H1 (cell line): ENCODE measurements at regions not wholly inside any gene's neighbourhood (a gene's known extent, or its start where the extent isn't known, plus 50 kb on each side); places are given as distances from the start of the nearest gene placed in this dataset.

Experiments
- CTCF ChIA-PET: fragments of 300-600 bp; sonication (Branson Sonifier 250); formaldehyde crosslinking; loops from one replicate; lab custom pipeline; 2021; ENCODE audit not compliant: partially characterized antibody; lab: Charles Lee
- POLR2A ChIA-PET: fragments of 300-600 bp; sonication (Branson Sonifier 250); formaldehyde crosslinking; loops from one replicate; lab custom pipeline; 2021; ENCODE audit warnings: inconsistent platforms; ENCODE audit not compliant: partially characterized antibody; lab: Charles Lee
- DNase-seq, 2 experiments: peaks; one replicate each; pipeline versions ENCODE4 v3.0.0 to v3.0.0-alpha.2; 2010 to 2022; ENCODE audit warnings: low spot score in 2 of 2, low read depth in 1 of 2, mixed read lengths in 1 of 2
- FAIRE-seq: peaks from 2 replicates; lab custom pipeline; 2011; peaks lifted over from hg19 to GRCh38; lab: Jason Lieb, UNC
- H2AFZ ChIP-seq: 2 replicates; pipeline ENCODE4 v1.8.1; 2012; ENCODE audit warnings: low read length, inconsistent platforms
- H2AK5ac ChIP-seq: 2 replicates; pipeline ENCODE4 v1.6.1; 2013; ENCODE audit warnings: low read depth, low read length
- H2BK120ac ChIP-seq: replicated peaks from 2 replicates; pipeline ENCODE3; 2013; ENCODE audit warnings: low read depth, low read length, inconsistent platforms
- H2BK12ac ChIP-seq: 2 replicates; pipeline ENCODE4 v1.6.1; 2013; ENCODE audit warnings: low read depth, low read length
- H2BK15ac ChIP-seq: 2 replicates; pipeline ENCODE4 v1.6.1; 2013; ENCODE audit warnings: low read length
- H2BK20ac ChIP-seq: 2 replicates; pipeline ENCODE4 v1.6.1; 2013; ENCODE audit warnings: low read length
- H2BK5ac ChIP-seq: 2 replicates; pipeline ENCODE4 v1.6.1; 2013; ENCODE audit warnings: low read depth, low read length
- H3K14ac ChIP-seq: 2 replicates; pipeline ENCODE4 v1.6.1; 2013; ENCODE audit warnings: inconsistent platforms; ENCODE audit not compliant: insufficient read length
- H3K18ac ChIP-seq: 2 replicates; pipeline ENCODE4 v1.6.1; 2013; ENCODE audit warnings: low read length; ENCODE audit errors: extremely low read depth
- H3K23ac ChIP-seq: 2 replicates; pipeline ENCODE4 v1.6.1; 2013; ENCODE audit warnings: inconsistent platforms; ENCODE audit not compliant: insufficient read length
- H3K23me2 ChIP-seq: 2 replicates; pipeline ENCODE4 v1.6.1; 2013; ENCODE audit warnings: low read depth, low read length
- H3K27ac ChIP-seq: 2 replicates; pipeline ENCODE4 v1.6.1; 2011; ENCODE audit warnings: low read depth, low read length, inconsistent platforms
- H3K27me3 ChIP-seq, 4 experiments: replicated peaks in 1 of 4; 1 replicate in 1 of 4; 2 replicates in 3 of 4; pipeline versions ENCODE4 v1.6.1 to v1.8.1; 2011 to 2013; ENCODE audit warnings: low read length in 3 of 4, mild to moderate bottlenecking in 3 of 4, inconsistent platforms in 2 of 4, mixed read lengths in 2 of 4, moderate library complexity in 1 of 4; ENCODE audit not compliant: control insufficient read depth in 3 of 4, insufficient read depth in 3 of 4; ENCODE audit errors: extremely low read depth in 1 of 4
- H3K36me3 ChIP-seq, 4 experiments: 2 replicates each; pipeline versions ENCODE4 v1.6.1 to v1.8.1; 2011 to 2013; ENCODE audit warnings: mild to moderate bottlenecking in 4 of 4, low read length in 3 of 4, moderate library complexity in 2 of 4, control low read depth in 1 of 4, inconsistent platforms in 1 of 4; ENCODE audit not compliant: insufficient read depth in 4 of 4, control insufficient read depth in 2 of 4
- H3K4ac ChIP-seq: replicated peaks from 2 replicates; pipeline ENCODE3; 2013; ENCODE audit warnings: low read length, low read depth, mixed read lengths, inconsistent platforms; ENCODE audit not compliant: insufficient read length
- H3K4me1 ChIP-seq, 4 experiments: replicated peaks in 1 of 4; 1 replicate in 1 of 4; 2 replicates in 3 of 4; pipeline versions ENCODE4 v1.6.1 to v1.8.1; 2011 to 2013; ENCODE audit warnings: low read length in 3 of 4, inconsistent platforms in 2 of 4, mixed read lengths in 1 of 4; ENCODE audit not compliant: insufficient read depth in 4 of 4, control insufficient read depth in 3 of 4
- H3K4me2 ChIP-seq, 2 experiments: 2 replicates each; pipeline versions ENCODE4 v1.6.1 to v1.8.1; 2011 to 2013; ENCODE audit warnings: low read depth in 2 of 2, low read length in 2 of 2, control low read depth in 1 of 2, inconsistent platforms in 1 of 2, mild to moderate bottlenecking in 1 of 2; ENCODE audit not compliant: insufficient read depth in 1 of 2
- H3K4me3 ChIP-seq, 4 experiments: fragments of 200-600, 300-600 bp in 1 of 4; sonication (generic), shearing (Covaris generic), sonication (Bioruptor Twin) in 1 of 4; 2 replicates each; pipeline versions ENCODE4 v1.5.1 to v1.8.1; 2011 to 2016; ENCODE audit warnings: low read length in 4 of 4, low read depth in 3 of 4, control low read depth in 2 of 4, inconsistent platforms in 2 of 4, mild to moderate bottlenecking in 2 of 4, mixed read lengths in 1 of 4, moderate library complexity in 1 of 4; ENCODE audit not compliant: insufficient read depth in 2 of 4; ENCODE audit errors: extremely low read depth in 1 of 4
- H3K56ac ChIP-seq: replicated peaks from 2 replicates; pipeline ENCODE3; 2013; ENCODE audit warnings: low read depth, mild to moderate bottlenecking, mixed read lengths, low read length, inconsistent platforms; ENCODE audit not compliant: insufficient read length
- H3K79me1 ChIP-seq: 2 replicates; pipeline ENCODE4 v1.6.1; 2013; ENCODE audit warnings: low read depth, low read length, control low read depth
- H3K79me2 ChIP-seq, 2 experiments: 2 replicates each; pipeline versions ENCODE4 v1.6.1 to v1.8.1; 2012 to 2013; ENCODE audit warnings: low read length in 2 of 2, mild to moderate bottlenecking in 2 of 2, inconsistent platforms in 1 of 2; ENCODE audit not compliant: insufficient read depth in 2 of 2, control insufficient read depth in 1 of 2
- H3K9ac ChIP-seq, 4 experiments: replicated peaks in 1 of 4; 1 replicate in 1 of 4; 2 replicates in 3 of 4; pipeline versions ENCODE4 v1.6.1 to v1.8.1; 2011 to 2013; ENCODE audit warnings: low read depth in 3 of 4, low read length in 3 of 4, control low read depth in 2 of 4, mild to moderate bottlenecking in 2 of 4, moderate library complexity in 2 of 4, inconsistent platforms in 1 of 4; ENCODE audit errors: extremely low read depth in 1 of 4
- H3K9me3 ChIP-seq, 2 experiments: 2 replicates each; pipeline versions ENCODE4 v1.6.1 to v1.8.1; 2012 to 2013; ENCODE audit warnings: mild to moderate bottlenecking in 2 of 2, moderate library complexity in 2 of 2, control low read depth in 1 of 2, inconsistent platforms in 1 of 2, low read depth in 1 of 2, low read length in 1 of 2, mixed read lengths in 1 of 2; ENCODE audit not compliant: insufficient read depth in 2 of 2
- H4K20me1 ChIP-seq, 2 experiments: replicated peaks in 1 of 2; 2 replicates each; pipeline versions ENCODE3 to v1.8.1; 2011 to 2013; ENCODE audit warnings: inconsistent platforms in 2 of 2, low read length in 2 of 2, mild to moderate bottlenecking in 1 of 2; ENCODE audit not compliant: insufficient read depth in 2 of 2, control insufficient read depth in 1 of 2
- H4K5ac ChIP-seq: 2 replicates; pipeline ENCODE4 v1.6.1; 2013; ENCODE audit warnings: low read length, low read depth, mixed read lengths, inconsistent platforms; ENCODE audit not compliant: insufficient read length
- H4K8ac ChIP-seq: 2 replicates; pipeline ENCODE4 v1.8.0; 2013; ENCODE audit warnings: mild to moderate bottlenecking, moderate library complexity, low read length, inconsistent platforms; ENCODE audit not compliant: insufficient read depth; ENCODE audit errors: extremely low read depth
- H4K91ac ChIP-seq: replicated peaks from 2 replicates; pipeline ENCODE3; 2013; ENCODE audit warnings: low read length, mixed read lengths, inconsistent platforms; ENCODE audit not compliant: insufficient read length
- ASH2L ChIP-seq: fragments of 200-600, 300-600 bp; sonication (generic); IDR thresholded peaks from one replicate; pipeline ENCODE4 v1.7.1; 2017; ENCODE audit warnings: low read length
- CEBPB ChIP-seq: IDR thresholded peaks from 2 replicates; pipeline ENCODE4 v1.6.1; 2012; ENCODE audit warnings: low read depth, low read length
- CHD2 ChIP-seq: IDR thresholded peaks from 2 replicates; pipeline ENCODE4 v1.6.1; 2012; ENCODE audit warnings: low read length, improper control_type of control experiment
- EGR1 ChIP-seq: IDR thresholded peaks from 2 replicates; pipeline ENCODE4 v1.6.1; 2011; ENCODE audit warnings: low read depth, low read length, borderline replicate concordance
- FOSL1 ChIP-seq: IDR thresholded peaks from 2 replicates; pipeline ENCODE4 v1.6.1; 2011; ENCODE audit warnings: mild to moderate bottlenecking, low read depth, low read length, moderate library complexity; ENCODE audit not compliant: insufficient read depth
- JUN ChIP-seq: IDR thresholded peaks from 2 replicates; pipeline ENCODE4 v1.6.1; 2011; ENCODE audit warnings: low read depth, mild to moderate bottlenecking, improper control_type of control experiment, low read length
- KDM4A ChIP-seq: IDR thresholded peaks from one replicate; pipeline ENCODE4 v1.7.1; 2012; ENCODE audit warnings: low read depth, mild to moderate bottlenecking, moderate library complexity, low read length, inconsistent platforms; ENCODE audit not compliant: severe bottlenecking
- MAFK ChIP-seq: IDR thresholded peaks from 2 replicates; pipeline ENCODE4 v1.6.1; 2012; ENCODE audit warnings: low read depth, mild to moderate bottlenecking, improper control_type of control experiment, low read length
- NRF1 ChIP-seq: IDR thresholded peaks from 2 replicates; pipeline ENCODE4 v1.6.1; 2011; ENCODE audit warnings: mild to moderate bottlenecking, low read depth, low read length, improper control_type of control experiment
- PHF8 ChIP-seq: fragments of 200-600 bp; sonication (generic); conservative IDR thresholded peaks from 2 replicates; pipeline ENCODE4 v1.7.1; 2012; ENCODE audit warnings: low read depth, mild to moderate bottlenecking, inconsistent platforms, low read length, moderate library complexity
- POLR2A ChIP-seq, 2 experiments: IDR thresholded peaks; 1 replicate in 1 of 2; 2 replicates in 1 of 2; pipeline ENCODE4 v1.6.1; 2011; ENCODE audit warnings: low read depth in 2 of 2, low read length in 2 of 2, mild to moderate bottlenecking in 2 of 2; ENCODE audit errors: control extremely low read depth in 1 of 2
- POLR2AphosphoS5 ChIP-seq: IDR thresholded peaks from 2 replicates; pipeline ENCODE4 v1.6.1; 2011; ENCODE audit warnings: low read depth, low read length
- RBBP5 ChIP-seq: IDR thresholded peaks from 2 replicates; pipeline ENCODE4 v1.7.1; 2012; ENCODE audit warnings: low read depth, mild to moderate bottlenecking, inconsistent platforms, low read length, moderate library complexity, borderline replicate concordance
- RNF2 ChIP-seq: fragments of 200-900, 300-1000 bp; sonication (generic); IDR thresholded peaks from 2 replicates; pipeline ENCODE4 v1.7.1; 2016; ENCODE audit warnings: borderline replicate concordance, low read depth, mild to moderate bottlenecking, antibody characterized with exemption, low read length; ENCODE audit not compliant: poor library complexity, severe bottlenecking; ENCODE audit errors: missing control alignments
- SIX5 ChIP-seq: IDR thresholded peaks from 2 replicates; pipeline ENCODE4 v1.6.1; 2011; ENCODE audit warnings: mild to moderate bottlenecking, low read depth, low read length
- SUZ12 ChIP-seq: fragments of 200-600 bp; sonication (generic); IDR thresholded peaks from 2 replicates; pipeline ENCODE4 v1.6.1; 2012; ENCODE audit warnings: mild to moderate bottlenecking, inconsistent platforms, low read length, moderate library complexity, mixed read lengths
- ZNF274 ChIP-seq: IDR thresholded peaks from 2 replicates; pipeline ENCODE4 v1.7.0; 2012; ENCODE audit warnings: low read length, borderline replicate concordance; ENCODE audit errors: extremely low read depth
- WGBS, 2 experiments: shearing (Covaris generic) in 1 of 2; methylation state at CpG; one replicate each; pipeline versions ENCODE4 v1.1.6 to v1.1.7; 2013 to 2015; ENCODE audit warnings: low lambda C conversion rate in 2 of 2, mixed read lengths in 2 of 2, inconsistent platforms in 1 of 2, low coverage in 1 of 2, missing lambda C conversion rate in 1 of 2; ENCODE audit not compliant: insufficient replicate concordance in 2 of 2, insufficient coverage in 1 of 2, insufficient read length in 1 of 2; ENCODE audit errors: extremely low coverage in 1 of 2, missing lambda C conversion rate in 1 of 2; 5-methylcytosine and 5-hydroxymethylcytosine counted together

DNA sequence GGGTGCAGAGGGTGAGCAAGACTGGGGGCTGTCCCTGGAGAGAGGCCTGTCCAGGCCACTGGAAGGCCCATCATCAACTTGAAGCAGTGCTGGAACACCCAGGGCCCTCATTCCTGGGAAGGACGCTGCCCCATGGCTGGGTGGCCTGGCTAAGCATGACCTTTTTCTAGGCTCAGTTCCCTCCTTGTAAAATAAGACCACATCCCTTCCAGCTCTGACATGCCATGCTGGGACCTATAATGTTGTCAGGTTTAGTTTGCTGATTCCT lies 62.8 kb downstream of the SYNE3 start:
- no peaks in the 10 kb centered on the region for H3K36me3 ChIP-seq
- no peak overlapping the region for H3K9ac ChIP-seq
- no peak overlapping the region for H3K4me3 ChIP-seq
- no peaks in the 10 kb centered on the region for H3K79me1 ChIP-seq
- H3K4me1 ChIP-seq: no peaks in the 10 kb centered on the region
- H3K23me2 ChIP-seq: no peaks in the 10 kb centered on the region
- POLR2A ChIA-PET: interaction anchor here (0.5 to 1.1 kb wide), 2 partner anchors 9 to 27 kb away, joined by 3 read pairs; no protein-coding TSS in a partner anchor
- no peaks in the 10 kb centered on the region for H4K20me1 ChIP-seq
- H3K18ac ChIP-seq: no peak overlapping the region
- no peak overlapping the region for H2BK12ac ChIP-seq
- H2BK120ac ChIP-seq: no peak overlapping the region
- H2BK15ac ChIP-seq: no peak overlapping the region
- no peak overlapping the region for H2BK20ac ChIP-seq
- no peak for FAIRE-seq
- DNase-seq: no peak
- WGBS, 2 experiments: 100% methylated on average over 1 of the region's 1 CpG; no CpG with 5 or more reads in 1 of the 2 experiments
- CTCF ChIA-PET: interaction anchor here (1.1 to 13.2 kb wide), 14 partner anchors 8 to 223 kb away, joined by 3 to 129 read pairs (median 18); partner anchors contain the start of gene GLRX5
- no peak overlapping the region for H4K91ac ChIP-seq
- no peaks in the 10 kb centered on the region for H3K9me3 ChIP-seq
- no peak overlapping the region for H4K8ac ChIP-seq
- H3K56ac ChIP-seq: no peak overlapping the region
- H2BK5ac ChIP-seq: no peak overlapping the region
- no peak overlapping the region for H3K23ac ChIP-seq
- H3K14ac ChIP-seq: no peak overlapping the region
- no peaks in the 10 kb centered on the region for H3K79me2 ChIP-seq
- H4K5ac ChIP-seq: no peak overlapping the region
- no peak overlapping the region for H2AK5ac ChIP-seq
- no peak overlapping the region for H3K27ac ChIP-seq
- H3K27me3 ChIP-seq: no peaks in the 10 kb centered on the region
- H3K4me2 ChIP-seq: no peak overlapping the region
- no peak overlapping the region for H2AFZ ChIP-seq
- no peak overlapping the region for H3K4ac ChIP-seq
- TF ChIP-seq SIX5 (no peak), RBBP5 (no peak), ASH2L (no peak), KDM4A (no peak), POLR2A (IDR thresholded peaks at IDR 0.05; ENCODE audit: control extremely low read depth in 1 of 2, low read depth in 2 of 2, low read length in 2 of 2) (no peak), JUN (no peak), ZNF274 (no peak), POLR2AphosphoS5 (no peak), CEBPB (no peak), FOSL1 (no peak), MAFK (no peak), EGR1 (no peak), SUZ12 (no peak), CHD2 (no peak), NRF1 (no peak), RNF2 (no peak), PHF8 (no peak)
